ENCODE measurements at regions not wholly inside any gene's neighbourhood (a gene's known extent, or its start where the extent isn't known, plus 50 kb on each side); places are given as distances from the start of the nearest gene placed in this dataset.
A peak's percentile ranks its signal among the peaks of the same experiment; 100 is the strongest.

DNA sequence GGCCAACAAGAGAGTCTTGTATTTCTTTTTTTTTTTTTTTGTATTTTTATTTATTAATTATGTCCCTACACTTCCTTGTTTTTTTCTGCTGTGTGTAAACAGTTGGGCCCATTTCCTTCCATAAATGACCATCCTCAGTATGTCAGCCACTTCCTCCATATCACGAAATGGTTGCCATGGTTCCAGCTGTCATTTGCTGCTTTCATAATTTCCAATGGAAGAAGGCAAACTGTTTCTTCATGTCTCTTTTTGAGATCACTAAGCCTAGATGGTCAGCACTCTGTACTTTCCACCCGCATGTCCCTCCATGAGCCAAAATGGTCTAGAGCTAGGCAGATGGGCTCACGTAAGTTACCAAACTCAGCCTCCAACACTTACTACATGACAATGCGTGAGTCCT, 133.5 kb upstream of the FOXF1 start:
- DNase-seq (ENCODE audit: low read depth, low spot score) (no peak), FAIRE-seq (peak; percentile 4)
- no TSS peak for BruUV-seq (replicated peaks)
- CTCF ChIA-PET: interaction anchor here (1.1 kb wide), 2 partner anchors 15 to 20 kb away, joined by 3 to 4 read pairs; no protein-coding TSS in a partner anchor
- intact Hi-C loops (cut with micrococcal nuclease) (no loop called here), dilution Hi-C loops (cut with MboI; ENCODE audit: extremely low pct_ligation_motif_present, low sequenced_read_pairs) (no loop called here)
- no peak overlapping the region for H3K9ac ChIP-seq (replicated peaks; ENCODE audit: extremely low read depth, insufficient read depth, low read length)
- no peak overlapping the region for H2AFZ ChIP-seq (ENCODE audit: low read depth, low read length)
- no peaks in the 10 kb centered on the region for H3K79me2 ChIP-seq (ENCODE audit: control insufficient read depth, insufficient read depth, low read length)
- no peak overlapping the region for H3K4me2 ChIP-seq (ENCODE audit: insufficient read depth, low read length)
- POLR2A ChIA-PET: no interaction called here
- H3K36me3 ChIP-seq (ENCODE audit: control insufficient read depth in 2 of 2, extremely low read depth in 1 of 2, insufficient read depth in 2 of 2, low read length in 2 of 2): no peaks in the 10 kb centered on the region
- H4K20me1 ChIP-seq (replicated peaks; ENCODE audit: control insufficient read depth, extremely low read depth, insufficient read depth, low read length): no peaks in the 10 kb centered on the region
- no peaks in the 10 kb centered on the region for H3K4me1 ChIP-seq (ENCODE audit: control insufficient read depth, extremely low read depth, insufficient read depth, low read length)
- no peak overlapping the region for H3K27ac ChIP-seq (ENCODE audit: insufficient read depth, low read depth, low read length)
- no peaks in the 10 kb centered on the region for H3K9me3 ChIP-seq (replicated peaks; ENCODE audit: control insufficient read depth, insufficient read depth, low read length)
- no peak overlapping the region for H3K4me3 ChIP-seq (replicated peaks in 1 of 3; ENCODE audit: insufficient read depth in 1 of 3, low read depth in 1 of 3, low read length in 3 of 3)
- no peaks in the 10 kb centered on the region for H3K27me3 ChIP-seq (ENCODE audit: control insufficient read depth in 2 of 2, insufficient read depth in 2 of 2, low read length in 2 of 2)
- TF ChIP-seq CTCF (IDR thresholded peaks at IDR 0.05; ENCODE audit: extremely low read depth in 1 of 2, insufficient read depth in 1 of 2, low read depth in 1 of 2, low read length in 2 of 2): no peak
- no peak for TF ChIP-seq MAX (IDR thresholded peaks at IDR 0.05; ENCODE audit: insufficient read depth, insufficient read length)
- TF ChIP-seq MYC (IDR thresholded peaks at IDR 0.05; ENCODE audit: low read depth, low read length): no peak
- TF ChIP-seq POLR2A (IDR thresholded peaks at IDR 0.05; ENCODE audit: low read depth, low read length): no peak
- TF ChIP-seq JUN (IDR thresholded peaks at IDR 0.05; ENCODE audit: borderline replicate concordance, insufficient read depth, insufficient read length, low read depth): no peak
- H3K9me1 ChIP-seq (replicated peaks; ENCODE audit: control insufficient read depth, extremely low read depth, insufficient read depth, low read length): no peaks in the 10 kb centered on the region

DNA sequence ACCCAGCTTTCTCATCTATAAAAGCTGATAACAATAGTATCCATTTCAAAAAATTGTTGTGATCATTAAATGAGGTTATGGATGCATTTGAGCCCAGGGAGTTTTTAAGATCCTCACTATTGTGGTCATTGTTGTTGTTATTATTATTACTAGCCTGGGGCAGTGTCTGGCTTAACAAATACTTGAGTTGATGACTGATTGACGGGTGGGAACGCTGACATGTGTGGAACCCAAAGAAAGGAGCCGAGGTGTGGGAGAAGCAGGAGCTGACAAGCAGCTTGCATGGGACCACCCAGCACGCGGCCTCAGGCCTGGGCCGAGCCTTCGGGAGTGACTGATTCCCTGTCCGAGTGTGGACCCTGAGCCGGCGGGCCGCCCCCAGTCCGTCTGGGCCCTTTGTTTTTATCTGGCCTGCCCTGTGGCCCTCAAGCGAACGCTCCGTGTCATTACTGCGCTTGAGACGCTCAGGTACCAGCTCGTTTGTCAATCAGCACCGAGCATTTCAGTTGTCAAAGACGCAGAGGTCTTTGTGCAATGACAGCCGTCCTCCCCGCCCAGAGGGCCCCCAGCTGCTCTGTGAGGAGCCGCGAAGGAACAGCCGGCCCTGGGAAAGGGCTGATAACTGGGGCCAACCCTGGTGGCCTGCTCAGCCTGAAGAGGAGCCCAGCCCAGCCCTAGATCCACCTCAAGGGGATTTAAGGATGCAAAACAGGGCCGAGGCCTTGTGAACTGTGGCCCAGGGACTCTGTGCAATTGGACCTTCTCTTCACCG, 132.9 kb upstream of the FOXF1 start:
- ChIA-PET CTCF (interaction anchor here (1.1 kb wide), 1 partner anchor 14 kb away, joined by 4 read pairs; no protein-coding TSS in a partner anchor), POLR2A (no interaction called here)
- dilution Hi-C loops (cut with MboI; ENCODE audit: extremely low pct_ligation_motif_present, low sequenced_read_pairs) (no loop called here), intact Hi-C loops (cut with micrococcal nuclease) (no loop called here)
- Histone ChIP-seq H3K27me3 (ENCODE audit: control insufficient read depth in 2 of 2, insufficient read depth in 2 of 2, low read length in 2 of 2) (no peaks in the 10 kb centered on the region), H2AFZ (ENCODE audit: low read depth, low read length) (no peak overlapping the region), H3K9me3 (replicated peaks; ENCODE audit: control insufficient read depth, insufficient read depth, low read length) (no peaks in the 10 kb centered on the region), H3K9me1 (replicated peaks; ENCODE audit: control insufficient read depth, extremely low read depth, insufficient read depth, low read length) (no peaks in the 10 kb centered on the region), H3K36me3 (ENCODE audit: control insufficient read depth in 2 of 2, extremely low read depth in 1 of 2, insufficient read depth in 2 of 2, low read length in 2 of 2) (no peaks in the 10 kb centered on the region), H3K4me1 (ENCODE audit: control insufficient read depth, extremely low read depth, insufficient read depth, low read length) (no peaks in the 10 kb centered on the region), H3K9ac (replicated peaks; ENCODE audit: extremely low read depth, insufficient read depth, low read length) (no peak overlapping the region), H3K4me3 (replicated peaks in 1 of 3; ENCODE audit: insufficient read depth in 1 of 3, low read depth in 1 of 3, low read length in 3 of 3) (no peak overlapping the region), H3K79me2 (ENCODE audit: control insufficient read depth, insufficient read depth, low read length) (no peaks in the 10 kb centered on the region), H3K27ac (ENCODE audit: insufficient read depth, low read depth, low read length) (no peak overlapping the region), H3K4me2 (ENCODE audit: insufficient read depth, low read length) (no peak overlapping the region), H4K20me1 (replicated peaks; ENCODE audit: control insufficient read depth, extremely low read depth, insufficient read depth, low read length) (no peaks in the 10 kb centered on the region)
- no peak for FAIRE-seq
- TF ChIP-seq CTCF (IDR thresholded peaks at IDR 0.05; ENCODE audit: extremely low read depth in 1 of 2, insufficient read depth in 1 of 2, low read depth in 1 of 2, low read length in 2 of 2) (no peak), GATA2 (IDR thresholded peaks at IDR 0.05; ENCODE audit: insufficient read depth, insufficient read length, low read depth, low read length) (no peak), JUN (IDR thresholded peaks at IDR 0.05; ENCODE audit: borderline replicate concordance, insufficient read depth, insufficient read length, low read depth) (no peak), EZH2 (IDR thresholded peaks at IDR 0.05; ENCODE audit: borderline replicate concordance, low read depth, low read length, severe bottlenecking) (no peak), MAX (IDR thresholded peaks at IDR 0.05; ENCODE audit: insufficient read depth, insufficient read length) (no peak), MYC (IDR thresholded peaks at IDR 0.05; ENCODE audit: low read depth, low read length) (no peak), POLR2AphosphoS5 (IDR thresholded peaks at IDR 0.05; ENCODE audit: insufficient read depth, low read depth, low read length) (no peak), POLR2A (IDR thresholded peaks at IDR 0.05; ENCODE audit: low read depth, low read length) (no peak), FOS (IDR thresholded peaks at IDR 0.05; ENCODE audit: borderline replicate concordance, insufficient read depth, low read length) (no peak)
- no peak for DNase-seq (ENCODE audit: low read depth, low spot score)
- no TSS peak for BruUV-seq (replicated peaks)

Data from endothelial cell of umbilical vein (primary cell).